Dermis blood vessel endothelial cell (primary cell): ENCODE measurements at regions not wholly inside any gene's neighbourhood (a gene's known extent, or its start where the extent isn't known, plus 50 kb on each side); places are given as distances from the start of the nearest gene placed in this dataset.

Source experiments
- DNase-seq: peaks from one replicate; pipeline ENCODE4 v3.0.0; 2010

GRCh38 chrX:113726466-113726865, 857.4 kb upstream of the HTR2C start:
- DNase-seq: no peak

GRCh38 chrX:113726009-113726408, 857.9 kb upstream of the HTR2C start:
- no peak for DNase-seq

- no peak for DNase-seq
Measured at GRCh38 chrX:113699939-113700338, 859.3 kb upstream of the AMOT start.

GRCh38 chrX:113675278-113675677, 834.6 kb upstream of the AMOT start:
- no peak for DNase-seq

- no peak for DNase-seq
Measured at GRCh38 chrX:113651306-113651705, 810.7 kb upstream of the AMOT start.

- peak; percentile 2 for DNase-seq
Measured at GRCh38 chrX:113644426-113644825, 803.8 kb upstream of the AMOT start.

GRCh38 chrX:113634565-113634964, 793.9 kb upstream of the AMOT start:
- DNase-seq: no peak

- no peak for DNase-seq
Measured at GRCh38 chrX:113629326-113629725, 788.7 kb upstream of the AMOT start.

GRCh38 chrX:113594123-113594841, 753.7 kb upstream of the AMOT start:
- DNase-seq: no peak

GRCh38 chrX:113586281-113586898, 745.8 kb upstream of the AMOT start:
- DNase-seq: no peak

GRCh38 chrX:113580486-113580885, 739.9 kb upstream of the AMOT start:
- DNase-seq: no peak

GRCh38 chrX:113558576-113558975, 717.9 kb upstream of the AMOT start:
- DNase-seq: no peak

GRCh38 chrX:113551919-113552318, 711.3 kb upstream of the AMOT start:
- DNase-seq: no peak

GRCh38 chrX:113548308-113549015, 707.8 kb upstream of the AMOT start:
- DNase-seq: no peak

GRCh38 chrX:113545040-113545439, 704.4 kb upstream of the AMOT start:
- DNase-seq: no peak

GRCh38 chrX:113539599-113540356, 699.1 kb upstream of the AMOT start:
- DNase-seq: no peak

GRCh38 chrX:113529426-113530013, 688.9 kb upstream of the AMOT start:
- DNase-seq: no peak

- peak; percentile 24 for DNase-seq
Measured at GRCh38 chrX:113522814-113523213, 682.2 kb upstream of the AMOT start.

GRCh38 chrX:113514906-113515305, 674.3 kb upstream of the AMOT start:
- DNase-seq: no peak

GRCh38 chrX:113512700-113513395, 672.2 kb upstream of the AMOT start:
- peak; percentile 55 for DNase-seq

GRCh38 chrX:113510586-113510985, 670.0 kb upstream of the AMOT start:
- no peak for DNase-seq

- no peak for DNase-seq
Measured at GRCh38 chrX:113492895-113493294, 652.3 kb upstream of the AMOT start.
